GM13977 (cell line): ENCODE measurements at regions not wholly inside any gene's neighbourhood (a gene's known extent, or its start where the extent isn't known, plus 50 kb on each side); places are given as distances from the start of the nearest gene placed in this dataset.
A peak's percentile ranks its signal among the peaks of the same experiment; 100 is the strongest.

Experiments used
- DNase-seq: peaks from one replicate; pipeline ENCODE4 v3.0.0; 2012; ENCODE audit warnings: low spot score
- CTCF ChIP-seq: IDR thresholded peaks from 2 replicates; pipeline ENCODE4 v1.5.1; 2012; ENCODE audit warnings: mild to moderate bottlenecking, control low read depth; ENCODE audit not compliant: insufficient read depth; ENCODE audit errors: extremely low read depth, missing control alignments
- in situ Hi-C: fragments of 300-500 bp; cut with MboI; formaldehyde crosslinking; loops from one replicate; pipeline ENCODE4 v1.12.0; 2022; ENCODE audit warnings: low sequenced_read_pairs, low pct_unique_long_range_greater_than_20kb, mixed read lengths, inconsistent platforms; ENCODE audit not compliant: unreplicated experiment

GRCh38 chr20:9927224-9927623 lies 88.3 kb upstream of the PAK5 start:
- no peak for DNase-seq
- in situ Hi-C loops, result no loop called here
- no peak for TF ChIP-seq CTCF

GRCh38 chr20:9926476-9926875 lies 87.6 kb upstream of the PAK5 start:
- TF ChIP-seq CTCF, result no peak
- DNase-seq, result no peak
- in situ Hi-C loops, result no loop called here

- in situ Hi-C loops, result no loop called here
- no peak for DNase-seq
These were observed 87.1 kb upstream of the PAK5 start for GRCh38 chr20:9926007-9926406.

GRCh38 chr20:9923648-9924047 lies 84.8 kb upstream of the PAK5 start:
- DNase-seq, result no peak
- TF ChIP-seq CTCF, result no peak
- in situ Hi-C loops, result loop anchor here (25.0 kb wide), 1 partner anchor 511 kb away; no protein-coding TSS in a partner anchor

More at GRCh38 chr20:9926007-9926406, 87.1 kb upstream of the PAK5 start:
- no peak for TF ChIP-seq CTCF

GRCh38 chr20:9920866-9921265 lies 82.0 kb upstream of the PAK5 start:
- no peak for TF ChIP-seq CTCF
- no peak for DNase-seq
- in situ Hi-C loops, result loop anchor here (25.0 kb wide), 1 partner anchor 509 kb away; no protein-coding TSS in a partner anchor

- in situ Hi-C loops, result loop anchor here (25.0 kb wide), 1 partner anchor 507 kb away; no protein-coding TSS in a partner anchor
- no peak for TF ChIP-seq CTCF
- peak; percentile 14 for DNase-seq
These were observed 80.6 kb upstream of the PAK5 start for GRCh38 chr20:9919271-9920014.
